NCI-H524 (cell line): ENCODE measurements at regions not wholly inside any gene's neighbourhood (a gene's known extent, or its start where the extent isn't known, plus 50 kb on each side); places are given as distances from the start of the nearest gene placed in this dataset.

Experiments
- DNase-seq, 2 experiments: peaks; one replicate each; lab custom pipeline; 2025; lab: John Stamatoyannopoulos, UW

GRCh38 chr11:81432333-81432732, 1301.3 kb downstream of the FAM181B start:
- no peak for DNase-seq

GRCh38 chr11:81424822-81425221, 1308.8 kb downstream of the FAM181B start:
- no peak for DNase-seq

GRCh38 chr11:81422402-81422801, 1311.3 kb downstream of the FAM181B start:
- no peak for DNase-seq

GRCh38 chr11:81421251-81421860, 1312.3 kb downstream of the FAM181B start:
- DNase-seq, result no peak

GRCh38 chr11:81420668-81421250, 1312.9 kb downstream of the FAM181B start:
- peak in 1 of 2 experiments; percentile 32 for DNase-seq

- no peak for DNase-seq
Measured at GRCh38 chr11:81397316-81397715, 1336.3 kb downstream of the FAM181B start.

- DNase-seq, result no peak
Measured at GRCh38 chr11:81394311-81394710, 1339.4 kb downstream of the FAM181B start.

- no peak for DNase-seq
Measured at GRCh38 chr11:81388326-81388725, 1345.3 kb downstream of the FAM181B start.

GRCh38 chr11:81380395-81380794, 1353.3 kb downstream of the FAM181B start:
- peak in 1 of 2 experiments; percentile 12 for DNase-seq

GRCh38 chr11:81377418-81377817, 1356.2 kb downstream of the FAM181B start:
- DNase-seq, result no peak

- no peak for DNase-seq
Measured at GRCh38 chr11:81373986-81374385, 1359.7 kb downstream of the FAM181B start.

GRCh38 chr11:81368192-81368591, 1365.5 kb downstream of the FAM181B start:
- no peak for DNase-seq

GRCh38 chr11:81365496-81365895, 1368.2 kb downstream of the FAM181B start:
- DNase-seq, result no peak

- no peak for DNase-seq
Measured at GRCh38 chr11:81359476-81359875, 1374.2 kb downstream of the FAM181B start.

GRCh38 chr11:81345609-81346008, 1388.1 kb downstream of the FAM181B start:
- DNase-seq, result no peak

- DNase-seq, result no peak
Measured at GRCh38 chr11:81342966-81343365, 1390.7 kb downstream of the FAM181B start.

- DNase-seq, result no peak
Measured at GRCh38 chr11:81340225-81340624, 1393.4 kb downstream of the FAM181B start.

GRCh38 chr11:81339521-81339920, 1394.1 kb downstream of the FAM181B start:
- DNase-seq, result no peak

- no peak for DNase-seq
Measured at GRCh38 chr11:81337756-81338155, 1395.9 kb downstream of the FAM181B start.

GRCh38 chr11:81332276-81332675, 1401.4 kb downstream of the FAM181B start:
- DNase-seq, result no peak

GRCh38 chr11:81331611-81332235, 1401.9 kb downstream of the FAM181B start:
- DNase-seq, result no peak

- no peak for DNase-seq
Measured at GRCh38 chr11:81331088-81331487, 1402.6 kb downstream of the FAM181B start.

GRCh38 chr11:81303038-81303664, 1430.5 kb downstream of the FAM181B start:
- DNase-seq, result peak; percentile 37 to 74
